SK-N-SH (cell line): ENCODE measurements at regions not wholly inside any gene's neighbourhood (a gene's known extent, or its start where the extent isn't known, plus 50 kb on each side); places are given as distances from the start of the nearest gene placed in this dataset.

Source experiments
- CTCF ChIA-PET: fragments of 300-600, 350-600 bp; formaldehyde crosslinking; extraction: SDS; loops from one replicate; lab custom pipeline; 2021; lab: Yijun Ruan, JAX
- POLR2A ChIA-PET: fragments of 350-600 bp; sonication (Branson Sonifier 250); formaldehyde crosslinking; extraction: SDS; loops from one replicate; lab custom pipeline; 2020; ENCODE audit warnings: antibody characterized with exemption, inconsistent platforms; lab: Yijun Ruan, JAX
- DNase-seq: peaks from one replicate; pipeline ENCODE4 v3.0.0; 2012
- H2AFZ ChIP-seq: fragments of 200-600 bp; sonication (generic); 2 replicates; pipeline ENCODE4 v1.8.1; 2016; ENCODE audit warnings: antibody characterized with exemption, mild to moderate bottlenecking, low read depth
- H3F3A ChIP-seq: fragments of 200-600 bp; sonication (generic); replicated peaks from 2 replicates; pipeline ENCODE3; 2016; ENCODE audit warnings: antibody characterized with exemption, mild to moderate bottlenecking; ENCODE audit not compliant: insufficient read depth
- H3K27ac ChIP-seq, 2 experiments: fragments of 200-500 bp in 1 of 2; fragments of 200-600 bp in 1 of 2; sonication (Bioruptor generic) in 1 of 2; sonication (generic), shearing (Covaris generic) in 1 of 2; 2 replicates each; pipeline versions ENCODE4 v1.5.1 to v1.6.1; 2014 to 2016; ENCODE audit warnings: low read depth in 2 of 2, inconsistent platforms in 1 of 2, low read length in 1 of 2, mild to moderate bottlenecking in 1 of 2, mixed read lengths in 1 of 2
- H3K27me3 ChIP-seq: fragments of 200-600 bp; sonication (generic), shearing (Covaris generic); 2 replicates; pipeline ENCODE4 v1.6.1; 2016; ENCODE audit warnings: mixed run types; ENCODE audit not compliant: insufficient read depth
- H3K36me3 ChIP-seq, 2 experiments: fragments of 200-500 bp in 1 of 2; fragments of 200-600 bp in 1 of 2; sonication (Bioruptor generic) in 1 of 2; sonication (generic) in 1 of 2; replicated peaks in 1 of 2; 2 replicates each; pipeline versions ENCODE3 to v1.5.1; 2014 to 2016; ENCODE audit warnings: low read length in 1 of 2, mild to moderate bottlenecking in 1 of 2; ENCODE audit not compliant: insufficient read depth in 2 of 2, control insufficient read depth in 1 of 2
- H3K4me1 ChIP-seq, 2 experiments: fragments of 200-500 bp in 1 of 2; fragments of 200-600 bp in 1 of 2; sonication (Bioruptor generic) in 1 of 2; sonication (generic), shearing (Covaris generic) in 1 of 2; 2 replicates each; pipeline versions ENCODE4 v1.5.1 to v1.6.1; 2014 to 2016; ENCODE audit warnings: low read depth in 1 of 2, low read length in 1 of 2, mixed run types in 1 of 2; ENCODE audit not compliant: insufficient read depth in 2 of 2, control insufficient read depth in 1 of 2
- H3K4me2 ChIP-seq: fragments of 200-600 bp; sonication (generic), shearing (Covaris generic); 2 replicates; pipeline ENCODE4 v1.6.1; 2017; ENCODE audit warnings: mixed run types
- H3K4me3 ChIP-seq, 2 experiments: fragments of 200-500 bp in 1 of 2; fragments of 200-600 bp in 1 of 2; sonication (Bioruptor generic) in 1 of 2; sonication (generic), shearing (Covaris generic) in 1 of 2; 2 replicates each; pipeline versions ENCODE4 v1.5.1 to v1.8.1; 2014 to 2016; ENCODE audit warnings: low read depth in 2 of 2, inconsistent platforms in 1 of 2, low read length in 1 of 2, mild to moderate bottlenecking in 1 of 2, mixed read lengths in 1 of 2, moderate library complexity in 1 of 2
- H3K79me2 ChIP-seq: fragments of 200-600 bp; sonication (generic); 2 replicates; pipeline ENCODE4 v1.8.1; 2017; ENCODE audit warnings: mild to moderate bottlenecking; ENCODE audit not compliant: insufficient read depth
- H3K9ac ChIP-seq: fragments of 200-600 bp; sonication (generic); 2 replicates; pipeline ENCODE4 v1.6.1; 2017; ENCODE audit warnings: mixed run types
- H3K9me2 ChIP-seq: fragments of 200-600 bp; sonication (generic); 2 replicates; pipeline ENCODE4 v1.6.1; 2017; ENCODE audit warnings: mixed run types
- H3K9me3 ChIP-seq: fragments of 200-600 bp; sonication (generic); 2 replicates; pipeline ENCODE4 v1.6.1; 2017; ENCODE audit warnings: mixed run types, mild to moderate bottlenecking, moderate library complexity
- H4K20me1 ChIP-seq: fragments of 200-600 bp; sonication (generic); 2 replicates; pipeline ENCODE4 v1.6.1; 2017; ENCODE audit warnings: mild to moderate bottlenecking, mixed run types; ENCODE audit not compliant: insufficient read depth
- CHD2 ChIP-seq: fragments of 150-350 bp; IDR thresholded peaks from 2 replicates; pipeline ENCODE4 v1.6.1; 2018; ENCODE audit warnings: low read length; ENCODE audit not compliant: partially characterized antibody
- ELF1 ChIP-seq: IDR thresholded peaks from 2 replicates; pipeline ENCODE4 v1.4.0; 2012
- EP300 ChIP-seq, 2 experiments: IDR thresholded peaks; 2 replicates each; pipeline versions ENCODE4 v1.4.0 to v1.6.1; 2012; ENCODE audit warnings: borderline replicate concordance in 1 of 2, low read depth in 1 of 2, low read length in 1 of 2
- FOSL2 ChIP-seq: IDR thresholded peaks from 2 replicates; pipeline ENCODE4 v1.4.0; 2012; ENCODE audit warnings: low read depth, mild to moderate bottlenecking, moderate library complexity, borderline replicate concordance
- FOXJ3 ChIP-seq: sonication (generic); formaldehyde crosslinking; IDR thresholded peaks from 2 replicates; pipeline ENCODE4 v1.5.1; 2020; ENCODE audit warnings: mild to moderate bottlenecking, missing genetic modification reagents
- FOXM1 ChIP-seq: IDR thresholded peaks from 2 replicates; pipeline ENCODE4 v1.4.0; 2012; ENCODE audit warnings: low read depth, mild to moderate bottlenecking
- GATA2 ChIP-seq: sonication (generic); formaldehyde crosslinking; IDR thresholded peaks from 2 replicates; pipeline ENCODE4 v1.5.0; 2020; ENCODE audit warnings: mild to moderate bottlenecking, missing genetic modification reagents
- JUND ChIP-seq: IDR thresholded peaks from 2 replicates; pipeline ENCODE4 v1.4.0; 2012
- MXI1 ChIP-seq: IDR thresholded peaks from 2 replicates; pipeline ENCODE4 v1.6.1; 2012; ENCODE audit warnings: mild to moderate bottlenecking, low read depth, low read length, improper control_type of control experiment
- POLR2AphosphoS5 ChIP-seq: IDR thresholded peaks from 2 replicates; pipeline ENCODE4 v1.6.1; 2012; ENCODE audit warnings: low read depth, low read length
- RAD21 ChIP-seq: IDR thresholded peaks from 2 replicates; pipeline ENCODE4 v1.6.1; 2012; ENCODE audit warnings: mild to moderate bottlenecking, low read length
- RFX5 ChIP-seq: IDR thresholded peaks from 2 replicates; pipeline ENCODE4 v1.6.1; 2012; ENCODE audit warnings: mild to moderate bottlenecking, improper control_type of control experiment, low read length
- SIN3A ChIP-seq: IDR thresholded peaks from 2 replicates; pipeline ENCODE4 v1.6.1; 2012; ENCODE audit warnings: low read depth, mild to moderate bottlenecking, low read length, moderate library complexity, borderline replicate concordance
- TAF1 ChIP-seq: IDR thresholded peaks from 2 replicates; pipeline ENCODE4 v1.6.1; 2012; ENCODE audit warnings: low read depth, mild to moderate bottlenecking, low read length, moderate library complexity, borderline replicate concordance
- TCF12 ChIP-seq: IDR thresholded peaks from 2 replicates; pipeline ENCODE4 v1.4.0; 2012
- YY1 ChIP-seq: IDR thresholded peaks from 2 replicates; pipeline ENCODE4 v1.4.0; 2012; ENCODE audit warnings: low read depth, mild to moderate bottlenecking
- WGBS: methylation state at CpG from one replicate; pipeline ENCODE4 v1.1.6; 2017; ENCODE audit warnings: low lambda C conversion rate; 5-methylcytosine and 5-hydroxymethylcytosine counted together
- TF ChIP-seq, protein P1 (sequence below): IDR thresholded peaks from 2 replicates; pipeline ENCODE4 v1.4.0; 2012; ENCODE audit warnings: low read depth, borderline replicate concordance
- TF ChIP-seq, protein P2 (sequence below): IDR thresholded peaks from 2 replicates; pipeline ENCODE4 v1.4.0; 2012; ENCODE audit warnings: low read depth, borderline replicate concordance
- TF ChIP-seq, protein P3 (sequence below): fragments of 150-350 bp; IDR thresholded peaks from 2 replicates; pipeline ENCODE4 v1.6.1; 2016; ENCODE audit warnings: mild to moderate bottlenecking, low read depth, low read length

DNA sequence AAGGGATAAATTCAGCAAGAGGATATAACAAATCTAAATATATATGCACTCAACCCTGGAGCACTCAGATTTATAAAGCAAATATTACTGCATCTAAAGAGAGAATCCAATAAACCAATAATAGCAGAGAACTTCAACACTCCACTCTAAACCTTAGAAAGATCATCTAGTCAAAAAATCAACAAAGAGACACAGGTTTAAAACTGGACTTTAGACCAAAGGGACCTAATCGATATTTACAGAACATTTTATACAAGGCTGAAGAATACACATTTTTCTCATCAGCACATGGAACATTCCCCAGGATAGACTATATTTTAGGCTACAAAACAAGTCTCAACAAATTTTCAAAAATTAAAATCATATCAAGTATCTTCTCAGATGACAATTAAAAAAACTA is 379.0 kb downstream of the GBE1 start:
- Histone ChIP-seq H3F3A (no peaks in the 10 kb centered on the region), H3K27ac (no peak overlapping the region), H3K4me1 (no peaks in the 10 kb centered on the region), H3K9me2 (no peaks in the 10 kb centered on the region), H3K4me3 (no peak overlapping the region), H3K4me2 (no peak overlapping the region), H2AFZ (no peak overlapping the region), H3K9ac (no peak overlapping the region), H3K79me2 (no peaks in the 10 kb centered on the region), H3K27me3 (0 out of 2 replicates have a peak, but pooled peaks cover 3% of the 10 kb centered on the region), H3K36me3 (no peaks in the 10 kb centered on the region), H3K9me3 (no peaks in the 10 kb centered on the region), H4K20me1 (no peaks in the 10 kb centered on the region)
- POLR2A ChIA-PET = no interaction called here
- TF ChIP-seq RFX5 = no peak
- TF ChIP-seq TAF1 = no peak
- no peak for TF ChIP-seq EP300 (IDR thresholded peaks at IDR 0.05; ENCODE audit: borderline replicate concordance in 1 of 2, low read depth in 1 of 2, low read length in 1 of 2)
- TF ChIP-seq, protein P1, sequence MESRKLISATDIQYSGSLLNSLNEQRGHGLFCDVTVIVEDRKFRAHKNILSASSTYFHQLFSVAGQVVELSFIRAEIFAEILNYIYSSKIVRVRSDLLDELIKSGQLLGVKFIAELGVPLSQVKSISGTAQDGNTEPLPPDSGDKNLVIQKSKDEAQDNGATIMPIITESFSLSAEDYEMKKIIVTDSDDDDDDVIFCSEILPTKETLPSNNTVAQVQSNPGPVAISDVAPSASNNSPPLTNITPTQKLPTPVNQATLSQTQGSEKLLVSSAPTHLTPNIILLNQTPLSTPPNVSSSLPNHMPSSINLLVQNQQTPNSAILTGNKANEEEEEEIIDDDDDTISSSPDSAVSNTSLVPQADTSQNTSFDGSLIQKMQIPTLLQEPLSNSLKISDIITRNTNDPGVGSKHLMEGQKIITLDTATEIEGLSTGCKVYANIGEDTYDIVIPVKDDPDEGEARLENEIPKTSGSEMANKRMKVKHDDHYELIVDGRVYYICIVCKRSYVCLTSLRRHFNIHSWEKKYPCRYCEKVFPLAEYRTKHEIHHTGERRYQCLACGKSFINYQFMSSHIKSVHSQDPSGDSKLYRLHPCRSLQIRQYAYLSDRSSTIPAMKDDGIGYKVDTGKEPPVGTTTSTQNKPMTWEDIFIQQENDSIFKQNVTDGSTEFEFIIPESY = no peak
- no peak for TF ChIP-seq FOSL2
- TF ChIP-seq POLR2AphosphoS5 = no peak
- no peak for TF ChIP-seq CHD2
- no peak for TF ChIP-seq MXI1
- no peak for TF ChIP-seq YY1
- no peak for TF ChIP-seq FOXJ3 (CRISPR knock-in tag)
- TF ChIP-seq, protein P2, sequence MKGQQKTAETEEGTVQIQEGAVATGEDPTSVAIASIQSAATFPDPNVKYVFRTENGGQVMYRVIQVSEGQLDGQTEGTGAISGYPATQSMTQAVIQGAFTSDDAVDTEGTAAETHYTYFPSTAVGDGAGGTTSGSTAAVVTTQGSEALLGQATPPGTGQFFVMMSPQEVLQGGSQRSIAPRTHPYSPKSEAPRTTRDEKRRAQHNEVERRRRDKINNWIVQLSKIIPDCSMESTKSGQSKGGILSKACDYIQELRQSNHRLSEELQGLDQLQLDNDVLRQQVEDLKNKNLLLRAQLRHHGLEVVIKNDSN = no peak
- TF ChIP-seq RAD21 = no peak
- no peak for TF ChIP-seq TCF12
- no peak for TF ChIP-seq GATA2 (CRISPR knock-in tag)
- 84% methylated on average over 1 of the region's 1 CpG for WGBS
- no peak for DNase-seq
- CTCF ChIA-PET = no interaction called here

DNA sequence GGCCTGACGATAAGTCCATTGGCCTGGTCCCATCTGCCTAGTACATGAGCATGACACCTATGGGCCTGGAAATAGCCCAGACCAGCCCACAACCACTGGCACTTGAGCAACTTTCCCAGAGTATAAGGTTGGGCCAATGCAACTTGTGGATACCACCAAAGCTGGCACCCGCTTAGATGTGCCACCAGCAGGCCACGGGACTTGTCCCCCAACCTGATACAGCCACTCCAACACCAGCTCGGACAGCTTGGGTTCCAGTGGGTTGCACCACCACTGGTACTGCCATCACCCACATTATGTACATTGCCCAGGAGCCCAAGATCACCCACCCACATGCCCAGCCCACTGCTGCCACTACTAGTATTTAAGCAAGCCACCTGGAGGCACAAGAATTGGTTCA is 381.2 kb downstream of the GBE1 start:
- no peaks in the 10 kb centered on the region for H3K4me1 ChIP-seq

More for the DNA sequence above, 381.2 kb downstream of the GBE1 start:
- DNase-seq = no peak
- Histone ChIP-seq H2AFZ (no peak overlapping the region), H3K27me3 (0 out of 2 replicates have a peak, but pooled peaks cover 3% of the 10 kb centered on the region), H3K9me2 (no peaks in the 10 kb centered on the region), H3K79me2 (no peaks in the 10 kb centered on the region), H3K4me2 (no peak overlapping the region), H4K20me1 (no peaks in the 10 kb centered on the region), H3K27ac (no peak overlapping the region), H3K36me3 (no peaks in the 10 kb centered on the region), H3F3A (no peaks in the 10 kb centered on the region), H3K4me3 (no peak overlapping the region), H3K9ac (no peak overlapping the region), H3K9me3 (no peaks in the 10 kb centered on the region)
- ChIA-PET POLR2A (no interaction called here), CTCF (interaction anchor here (0.5 to 1.0 kb wide), 2 partner anchors 20 to 135 kb away, joined by 3 read pairs; no protein-coding TSS in a partner anchor)
- 49% methylated on average over 2 of the region's 4 CpGs for WGBS
- TF ChIP-seq RAD21 = no peak
- TF ChIP-seq ELF1 = no peak
- no peak for TF ChIP-seq FOXJ3 (CRISPR knock-in tag)
- no peak for TF ChIP-seq SIN3A
- no peak for TF ChIP-seq TCF12
- no peak for TF ChIP-seq TAF1
- TF ChIP-seq, protein P3, sequence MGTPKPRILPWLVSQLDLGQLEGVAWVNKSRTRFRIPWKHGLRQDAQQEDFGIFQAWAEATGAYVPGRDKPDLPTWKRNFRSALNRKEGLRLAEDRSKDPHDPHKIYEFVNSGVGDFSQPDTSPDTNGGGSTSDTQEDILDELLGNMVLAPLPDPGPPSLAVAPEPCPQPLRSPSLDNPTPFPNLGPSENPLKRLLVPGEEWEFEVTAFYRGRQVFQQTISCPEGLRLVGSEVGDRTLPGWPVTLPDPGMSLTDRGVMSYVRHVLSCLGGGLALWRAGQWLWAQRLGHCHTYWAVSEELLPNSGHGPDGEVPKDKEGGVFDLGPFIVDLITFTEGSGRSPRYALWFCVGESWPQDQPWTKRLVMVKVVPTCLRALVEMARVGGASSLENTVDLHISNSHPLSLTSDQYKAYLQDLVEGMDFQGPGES = no peak
- TF ChIP-seq JUND = no peak
- TF ChIP-seq FOXM1 = no peak
